Ishikawa (cell line): ENCODE measurements at regions not wholly inside any gene's neighbourhood (a gene's known extent, or its start where the extent isn't known, plus 50 kb on each side); places are given as distances from the start of the nearest gene placed in this dataset.

Experiments
- CEBPB ChIP-seq: IDR thresholded peaks from 2 replicates; pipeline ENCODE4 v1.6.1; 2012
- CREB1 ChIP-seq: IDR thresholded peaks from 2 replicates; pipeline ENCODE4 v1.6.1; 2012; ENCODE audit warnings: low read depth
- EGR1 ChIP-seq: IDR thresholded peaks from 2 replicates; pipeline ENCODE4 v1.6.1; 2012
- EP300 ChIP-seq: IDR thresholded peaks from 2 replicates; pipeline ENCODE4 v1.6.1; 2012; ENCODE audit warnings: borderline replicate concordance
- FOXM1 ChIP-seq: IDR thresholded peaks from 2 replicates; pipeline ENCODE4 v1.6.1; 2012; ENCODE audit warnings: low read depth, borderline replicate concordance
- MAX ChIP-seq: IDR thresholded peaks from 2 replicates; pipeline ENCODE4 v1.6.1; 2012
- NFIC ChIP-seq: IDR thresholded peaks from 2 replicates; pipeline ENCODE4 v1.6.1; 2012
- RAD21 ChIP-seq: IDR thresholded peaks from 2 replicates; pipeline ENCODE4 v1.6.1; 2012; ENCODE audit warnings: low read depth
- REST ChIP-seq: IDR thresholded peaks from 2 replicates; pipeline ENCODE4 v1.6.1; 2012; ENCODE audit warnings: low read depth, mild to moderate bottlenecking
- TAF1 ChIP-seq: IDR thresholded peaks from 2 replicates; pipeline ENCODE4 v1.6.1; 2012; ENCODE audit warnings: low read depth, mild to moderate bottlenecking
- TCF12 ChIP-seq: IDR thresholded peaks from 2 replicates; pipeline ENCODE4 v1.6.1; 2012; ENCODE audit warnings: low read depth
- TEAD4 ChIP-seq: IDR thresholded peaks from 2 replicates; pipeline ENCODE4 v1.6.1; 2012
- USF1 ChIP-seq: IDR thresholded peaks from 2 replicates; pipeline ENCODE4 v1.6.1; 2012
- YY1 ChIP-seq: IDR thresholded peaks from 2 replicates; pipeline ENCODE4 v1.6.1; 2012; ENCODE audit warnings: low read depth
- ZBTB7A ChIP-seq: IDR thresholded peaks from 2 replicates; pipeline ENCODE4 v1.6.1; 2012; ENCODE audit warnings: low read depth

DNA sequence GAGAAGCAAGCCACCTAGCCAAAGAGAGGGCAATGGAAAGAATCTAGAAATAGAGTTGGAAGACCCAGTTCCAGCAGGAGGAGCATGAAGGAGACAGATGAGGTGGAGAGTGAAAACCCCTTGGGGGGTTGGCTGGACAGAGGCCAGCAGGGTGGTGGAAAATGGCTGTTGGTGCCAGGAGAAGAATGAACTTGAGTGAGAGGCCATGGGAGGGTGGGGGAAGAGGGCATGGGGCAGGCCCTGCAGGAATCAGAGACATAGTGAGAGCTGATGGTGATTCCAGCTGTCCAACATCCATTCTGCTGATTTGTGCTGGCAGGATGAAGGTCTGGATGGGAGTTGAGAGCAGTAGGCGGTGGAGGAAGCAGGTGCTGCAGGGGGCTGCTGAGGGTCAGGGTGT is 108.0 kb upstream of the TNP1 start:
- no peak for TF ChIP-seq TCF12
- no peak for TF ChIP-seq MAX
- TF ChIP-seq TEAD4: no peak
- no peak for TF ChIP-seq YY1
- TF ChIP-seq EP300: no peak
- no peak for TF ChIP-seq REST
- TF ChIP-seq RAD21: no peak
- no peak for TF ChIP-seq CREB1
- no peak for TF ChIP-seq EGR1
- TF ChIP-seq TAF1: no peak
- no peak for TF ChIP-seq USF1
- no peak for TF ChIP-seq CEBPB
- no peak for TF ChIP-seq NFIC
- TF ChIP-seq FOXM1: no peak
- TF ChIP-seq ZBTB7A: no peak

DNA sequence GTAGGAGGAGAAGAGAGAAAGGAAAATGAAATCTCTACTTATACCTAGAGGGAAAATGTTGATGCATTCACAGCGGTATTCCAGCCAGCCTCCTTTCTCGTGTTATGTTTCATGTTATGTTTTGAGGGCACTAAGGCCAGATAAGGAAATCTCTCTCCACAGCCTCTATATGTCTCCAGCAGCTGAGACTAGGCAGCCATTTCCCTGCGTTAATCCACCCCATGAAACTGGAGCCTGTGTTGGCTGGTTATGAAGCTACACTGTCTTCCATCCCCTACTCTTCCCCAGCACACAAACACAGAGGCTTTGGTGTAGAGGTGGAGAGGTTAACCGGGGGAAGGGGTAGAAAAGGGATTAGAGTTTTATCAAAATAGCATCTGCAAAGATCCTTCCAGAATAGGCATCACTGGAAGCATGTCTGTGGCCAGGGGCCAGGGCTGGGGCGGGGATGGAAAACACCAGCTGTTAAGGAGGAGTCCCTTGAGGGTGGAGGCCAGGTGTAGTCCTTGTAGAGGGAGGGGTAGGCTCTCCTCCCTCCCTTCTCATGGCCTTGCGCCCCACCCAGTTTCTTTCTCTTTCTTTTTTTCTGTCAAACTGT is 100.9 kb upstream of the TNP1 start:
- no peak for TF ChIP-seq CREB1
- no peak for TF ChIP-seq TEAD4
- TF ChIP-seq TCF12: no peak
- no peak for TF ChIP-seq NFIC
- no peak for TF ChIP-seq FOXM1
- no peak for TF ChIP-seq REST

GRCh38 chr2:216959433-216959832 is 99.6 kb upstream of the TNP1 start:
- TF ChIP-seq TCF12: no peak
- TF ChIP-seq TAF1: no peak

DNA sequence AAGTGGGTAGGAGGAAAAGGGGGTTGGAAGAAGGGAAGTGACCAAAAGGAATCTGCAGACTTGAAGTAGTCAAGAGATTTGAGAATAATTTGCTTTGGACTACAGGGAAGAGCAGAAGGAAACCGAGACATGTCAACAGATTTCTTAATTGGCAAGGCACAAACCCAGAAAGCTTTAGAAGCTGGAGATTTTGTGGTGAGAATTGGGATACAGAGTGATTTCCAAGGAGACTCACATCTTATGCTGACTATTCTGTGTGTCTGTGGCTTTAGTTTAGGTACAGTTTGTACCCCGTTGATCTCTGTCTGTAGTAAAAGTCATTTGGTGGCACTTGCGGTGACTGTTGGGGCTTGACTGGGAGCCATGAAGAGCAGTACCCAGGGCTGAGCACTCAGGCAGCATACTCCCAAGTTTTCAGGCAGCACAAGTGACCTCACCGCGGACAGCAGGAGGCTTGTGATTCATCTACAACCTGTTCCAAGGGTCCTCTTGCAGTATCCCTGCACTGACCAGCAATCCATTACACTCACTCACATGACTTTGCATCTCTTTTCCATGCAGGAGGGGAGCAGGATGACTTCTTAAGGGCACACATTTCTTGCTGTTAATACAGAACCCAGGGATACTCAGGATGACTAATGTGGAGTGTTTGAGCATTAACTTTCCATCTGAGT is 97.1 kb upstream of the TNP1 start:
- TF ChIP-seq EGR1 (no peak), EP300 (no peak), CEBPB (no peak), REST (no peak)

DNA sequence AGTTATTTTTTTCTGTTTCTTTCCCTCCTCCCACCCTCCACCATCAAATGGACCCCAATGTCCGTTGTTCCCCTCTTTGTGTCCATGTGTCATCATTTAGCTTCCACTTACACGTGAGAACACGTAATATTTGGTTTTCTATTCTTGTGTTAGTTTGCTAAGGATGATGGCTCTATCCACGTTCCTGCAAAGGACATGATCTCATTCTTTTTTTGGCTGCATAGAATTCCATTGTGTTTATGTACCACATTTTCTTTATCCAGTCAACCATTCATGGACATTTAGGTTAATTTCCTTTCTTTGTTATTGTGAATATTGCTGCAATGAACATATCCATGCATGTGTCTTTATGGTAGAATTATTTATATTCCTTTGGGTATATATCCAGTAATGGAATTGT is 91.3 kb upstream of the TNP1 start:
- no peak for TF ChIP-seq YY1
- TF ChIP-seq USF1: no peak
- TF ChIP-seq ZBTB7A: no peak
- no peak for TF ChIP-seq TAF1
- no peak for TF ChIP-seq EGR1
- TF ChIP-seq CREB1: no peak
- TF ChIP-seq TEAD4: no peak
- no peak for TF ChIP-seq NFIC
- TF ChIP-seq TCF12: no peak
- TF ChIP-seq RAD21: no peak
- no peak for TF ChIP-seq CEBPB
- no peak for TF ChIP-seq EP300
- no peak for TF ChIP-seq FOXM1
